WTC11 (cell line): ENCODE measurements at regions not wholly inside any gene's neighbourhood (a gene's known extent, or its start where the extent isn't known, plus 50 kb on each side); places are given as distances from the start of the nearest gene placed in this dataset.

Experiments
- ATAC-seq: fragments of 200-7000 bp; cut with Tn5 transposase; 2 replicates; pipeline ENCODE4 v1.10.0; 2021; ENCODE audit warnings: mild to moderate bottlenecking, moderate library complexity
- CTCF ChIA-PET: fragments of 300-600 bp; sonication (Branson Sonifier 250); formaldehyde crosslinking; loops from one replicate; lab custom pipeline; 2021; ENCODE audit warnings: antibody characterized with exemption; lab: Charles Lee
- POLR2A ChIA-PET: fragments of 350-600 bp; sonication (Branson Sonifier 250); formaldehyde crosslinking; loops from one replicate; lab custom pipeline; 2021; ENCODE audit warnings: antibody characterized with exemption; lab: Charles Lee
- DNase-seq: peaks from one replicate; pipeline ENCODE4 v3.0.0; 2021; ENCODE audit warnings: low spot score
- H3K27ac Mint-ChIP-seq: 2 replicates; pipeline ENCODE4 v1.8.0; 2021; ENCODE audit warnings: mixed read lengths
- H3K27me3 Mint-ChIP-seq: 2 replicates; pipeline ENCODE4 v1.8.0; 2021; ENCODE audit warnings: low read depth, mild to moderate bottlenecking, moderate library complexity, mixed read lengths
- H3K36me3 Mint-ChIP-seq: 2 replicates; pipeline ENCODE4 v1.8.0; 2021; ENCODE audit warnings: mixed read lengths
- H3K4me1 Mint-ChIP-seq: 2 replicates; pipeline ENCODE4 v1.8.0; 2022; ENCODE audit warnings: mixed read lengths
- H3K4me3 Mint-ChIP-seq: 2 replicates; pipeline ENCODE4 v1.8.0; 2021; ENCODE audit warnings: mild to moderate bottlenecking, moderate library complexity, mixed read lengths
- H3K9me3 Mint-ChIP-seq: 2 replicates; pipeline ENCODE4 v1.8.0; 2021; ENCODE audit warnings: mixed read lengths
- ARID4B ChIP-seq: sonication (generic); formaldehyde crosslinking; IDR thresholded peaks from 2 replicates; pipeline ENCODE4 v1.8.0; 2023; ENCODE audit warnings: missing genetic modification reagents, mild to moderate bottlenecking, borderline replicate concordance
- ATF1 ChIP-seq: sonication (generic); formaldehyde crosslinking; IDR thresholded peaks from 2 replicates; pipeline ENCODE4 v1.8.1; 2023; ENCODE audit warnings: mild to moderate bottlenecking, moderate library complexity, missing genetic modification reagents
- CDX4 ChIP-seq: fragments of 250-450 bp; sonication (Bioruptor Pico); IDR thresholded peaks from 2 replicates; pipeline ENCODE4 v1.9.0; 2021; ENCODE audit warnings: moderate library complexity, mild to moderate bottlenecking, inconsistent platforms, borderline replicate concordance
- E2F5 ChIP-seq: sonication (generic); formaldehyde crosslinking; IDR thresholded peaks from 2 replicates; pipeline ENCODE4 v1.8.1; 2022; ENCODE audit warnings: mild to moderate bottlenecking, moderate library complexity, missing genetic modification reagents
- ESRRA ChIP-seq: sonication (generic); formaldehyde crosslinking; IDR thresholded peaks from 2 replicates; pipeline ENCODE4 v1.8.1; 2022; ENCODE audit warnings: mild to moderate bottlenecking, missing genetic modification reagents, borderline replicate concordance
- HMGXB4 ChIP-seq: sonication (generic); formaldehyde crosslinking; IDR thresholded peaks from 2 replicates; pipeline ENCODE4 v1.8.1; 2023; ENCODE audit warnings: mild to moderate bottlenecking, moderate library complexity, missing genetic modification reagents
- IRF1 ChIP-seq: sonication (generic); formaldehyde crosslinking; IDR thresholded peaks from 2 replicates; pipeline ENCODE4 v1.8.0; 2023; ENCODE audit warnings: missing genetic modification reagents
- PRDM15 ChIP-seq: sonication (generic); formaldehyde crosslinking; IDR thresholded peaks from 2 replicates; pipeline ENCODE4 v1.8.0; 2022; ENCODE audit warnings: missing genetic modification reagents
- PRRX2 ChIP-seq: fragments of 250-450 bp; sonication (Bioruptor Pico); IDR thresholded peaks from 2 replicates; pipeline ENCODE4 v1.8.0; 2021; ENCODE audit warnings: mild to moderate bottlenecking
- RELA ChIP-seq: sonication (generic); formaldehyde crosslinking; IDR thresholded peaks from 2 replicates; pipeline ENCODE4 v1.8.1; 2022; ENCODE audit warnings: missing genetic modification reagents, mild to moderate bottlenecking, borderline replicate concordance
- SMAD3 ChIP-seq: sonication (generic); formaldehyde crosslinking; IDR thresholded peaks from 2 replicates; pipeline ENCODE4 v1.8.0; 2022; ENCODE audit warnings: missing genetic modification reagents, mild to moderate bottlenecking, borderline replicate concordance
- TCF7 ChIP-seq: sonication (generic); formaldehyde crosslinking; IDR thresholded peaks from 2 replicates; pipeline ENCODE4 v1.8.0; 2022; ENCODE audit warnings: mild to moderate bottlenecking, low read depth, missing genetic modification reagents, moderate library complexity
- TEAD1 ChIP-seq: sonication (generic); formaldehyde crosslinking; IDR thresholded peaks from 2 replicates; pipeline ENCODE4 v1.8.0; 2022; ENCODE audit warnings: mild to moderate bottlenecking, missing genetic modification reagents
- ZBTB21 ChIP-seq: sonication (generic); formaldehyde crosslinking; IDR thresholded peaks from 2 replicates; pipeline ENCODE4 v1.8.1; 2023; ENCODE audit warnings: mild to moderate bottlenecking, missing genetic modification reagents, borderline replicate concordance
- ZMAT4 ChIP-seq: fragments of 250-450 bp; sonication (Bioruptor Pico); IDR thresholded peaks from 2 replicates; pipeline ENCODE4 v1.9.0; 2021; ENCODE audit warnings: mild to moderate bottlenecking
- ZNF425 ChIP-seq: fragments of 250-450 bp; sonication (Bioruptor Pico); conservative IDR thresholded peaks from 2 replicates; pipeline ENCODE4 v1.9.0; 2021; ENCODE audit warnings: mild to moderate bottlenecking

GRCh38 chr3:195004512-195005250 lies 266.3 kb downstream of the XXYLT1 start:
- ChIA-PET POLR2A (interaction anchor here (0.6 kb wide), 1 partner anchor 181 kb away, joined by 5 read pairs; no protein-coding TSS in a partner anchor), CTCF (interaction anchor here (1.0 to 1.3 kb wide), 3 partner anchors 102 to 322 kb away, joined by 3 to 4 read pairs (median 3); no protein-coding TSS in a partner anchor)
- H3K36me3 Mint-ChIP-seq: peaks cover 7% of the 10 kb centered on the region
- no peak overlapping the region for H3K4me3 Mint-ChIP-seq
- no peak for DNase-seq
- peaks cover 11% of the 10 kb centered on the region for H3K9me3 Mint-ChIP-seq
- H3K4me1 Mint-ChIP-seq: peaks cover 29% of the 10 kb centered on the region
- TF ChIP-seq HMGXB4 (no peak), CDX4 (CRISPR knock-in tag) (no peak), SMAD3 (CRISPR knock-in tag) (no peak), E2F5 (CRISPR knock-in tag) (no peak), PRRX2 (CRISPR knock-in tag) (no peak), ZMAT4 (CRISPR knock-in tag) (no peak), TCF7 (no peak), ARID4B (no peak), ATF1 (CRISPR knock-in tag) (no peak), ZBTB21 (no peak), RELA (CRISPR knock-in tag) (no peak), ZNF425 (CRISPR knock-in tag) (no peak), ESRRA (no peak), TEAD1 (no peak), IRF1 (CRISPR knock-in tag) (no peak), PRDM15 (no peak)
- TF ChIP-seq, all 79 proteins: peak for 0
- no peak overlapping the region for H3K27ac Mint-ChIP-seq
- H3K27me3 Mint-ChIP-seq: peaks cover 7% of the 10 kb centered on the region; the same call in 1 of the 2 replicates
- ATAC-seq: no peak
